Testis (tissue), 2 donors: ENCODE measurements at regions not wholly inside any gene's neighbourhood (a gene's known extent, or its start where the extent isn't known, plus 50 kb on each side); places are given as distances from the start of the nearest gene placed in this dataset.
"Not testable (repeated sequence)": the region's sequence is repeated elsewhere in the genome, so short reads cannot be mapped to it uniquely, and the experiment has no call there.

Source experiments
- DNase-seq: peaks from one replicate; pipeline ENCODE4 v3.0.0-alpha.2; 2019
- H3K27ac ChIP-seq, 2 donors: fragments of 200-600 bp; sonication (generic); one replicate each; pipeline ENCODE4 v1.5.1; 2019
- H3K27me3 ChIP-seq: fragments of 200-600 bp; sonication (generic); one replicate; pipeline ENCODE4 v1.5.1; 2019
- H3K36me3 ChIP-seq: fragments of 200-600 bp; sonication (generic); one replicate; pipeline ENCODE4 v1.5.1; 2017; ENCODE audit warnings: low read depth; ENCODE audit errors: missing control alignments
- H3K4me1 ChIP-seq: fragments of 200-600 bp; sonication (generic); one replicate; pipeline ENCODE4 v1.5.1; 2019
- H3K4me3 ChIP-seq, 2 donors: fragments of 200-600 bp; sonication (generic); one replicate each; pipeline ENCODE4 v1.5.1; 2017 to 2019
- H3K9me3 ChIP-seq: fragments of 200-600 bp; sonication (generic); one replicate; pipeline ENCODE4 v1.5.1; 2017
- POLR2A ChIP-seq: fragments of 450-650 bp; IDR thresholded peaks from one replicate; pipeline ENCODE4 v1.6.1; 2017; ENCODE audit warnings: antibody characterized with exemption, mild to moderate bottlenecking, moderate library complexity
- WGBS, 2 donors: methylation state at CpG; one replicate each; pipeline ENCODE4 v1.1.5; 2018; 5-methylcytosine and 5-hydroxymethylcytosine counted together
- intact Hi-C: fragments of 100-400 bp; cut with DNase I; formaldehyde crosslinking; loops from one replicate; pipeline ENCODE4 v1.15.1; 2023; ENCODE audit warnings: low total_unique reads
- TF ChIP-seq, protein P1 (sequence below), 3 experiments: fragments of 450-650 bp in 2 of 3; fragments of 200-600 bp in 1 of 3; sonication (generic) in 1 of 3; IDR thresholded peaks; one replicate each; pipeline ENCODE4 v1.5.1; 2016 to 2019; ENCODE audit warnings: antibody characterized with exemption in 3 of 3, mild to moderate bottlenecking in 2 of 3, moderate library complexity in 1 of 3

DNA sequence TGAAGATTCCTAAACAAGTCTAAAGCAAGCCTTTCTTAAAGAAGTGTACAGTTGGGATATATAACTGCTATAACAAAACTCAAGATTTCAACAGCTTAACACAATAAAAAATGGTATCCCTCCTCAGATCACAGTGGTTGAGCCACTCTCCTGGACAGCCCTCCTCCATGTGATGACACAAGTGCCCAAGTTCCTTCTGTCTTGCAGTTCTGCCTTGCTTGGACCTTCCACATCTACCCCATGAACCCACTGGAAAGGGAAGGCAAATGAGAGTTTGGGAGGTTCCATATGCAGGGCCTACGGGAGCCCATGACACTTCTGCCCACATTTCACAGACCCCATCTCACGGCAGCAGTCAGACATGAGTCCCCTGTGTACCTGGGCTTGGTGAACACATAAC, 659.2 kb downstream of the UQCRFS1 start:
- DNase-seq, result no peak
- 85 to 90% methylated on average over 2 of the region's 2 CpGs for WGBS, 2 donors
- no peaks in the 10 kb centered on the region for H3K9me3 ChIP-seq

DNA sequence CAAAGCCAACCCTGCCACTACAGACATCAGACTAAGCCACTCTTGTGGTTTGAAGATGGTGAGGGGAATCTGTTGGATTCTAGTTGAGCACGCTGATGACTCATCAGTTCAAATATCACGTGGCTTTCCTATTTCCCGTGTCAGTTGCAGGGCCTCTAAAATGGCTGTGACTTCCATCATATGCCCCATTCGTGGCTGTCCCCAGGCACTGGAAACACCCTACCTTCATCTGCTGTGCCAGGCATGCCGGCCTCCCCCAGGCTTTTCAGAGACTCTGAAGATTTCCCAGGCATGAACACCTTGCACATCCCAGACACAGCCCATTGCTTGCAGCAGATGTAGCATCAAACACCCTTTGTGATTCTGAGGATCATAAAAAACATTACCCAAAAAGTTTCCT, 659.9 kb downstream of the UQCRFS1 start:
- Histone ChIP-seq H3K27me3 (no peaks in the 10 kb centered on the region), H3K27ac (no peak overlapping the region), H3K36me3 (no peaks in the 10 kb centered on the region), H3K4me1 (no peaks in the 10 kb centered on the region), H3K4me3 (no peak overlapping the region), H3K9me3 (no peaks in the 10 kb centered on the region)
- intact Hi-C loops, result no loop called here
- DNase-seq, result no peak
- WGBS, 2 donors, result 80 to 83% methylated on average over 5 of the region's 5 CpGs
- TF ChIP-seq, protein P1, sequence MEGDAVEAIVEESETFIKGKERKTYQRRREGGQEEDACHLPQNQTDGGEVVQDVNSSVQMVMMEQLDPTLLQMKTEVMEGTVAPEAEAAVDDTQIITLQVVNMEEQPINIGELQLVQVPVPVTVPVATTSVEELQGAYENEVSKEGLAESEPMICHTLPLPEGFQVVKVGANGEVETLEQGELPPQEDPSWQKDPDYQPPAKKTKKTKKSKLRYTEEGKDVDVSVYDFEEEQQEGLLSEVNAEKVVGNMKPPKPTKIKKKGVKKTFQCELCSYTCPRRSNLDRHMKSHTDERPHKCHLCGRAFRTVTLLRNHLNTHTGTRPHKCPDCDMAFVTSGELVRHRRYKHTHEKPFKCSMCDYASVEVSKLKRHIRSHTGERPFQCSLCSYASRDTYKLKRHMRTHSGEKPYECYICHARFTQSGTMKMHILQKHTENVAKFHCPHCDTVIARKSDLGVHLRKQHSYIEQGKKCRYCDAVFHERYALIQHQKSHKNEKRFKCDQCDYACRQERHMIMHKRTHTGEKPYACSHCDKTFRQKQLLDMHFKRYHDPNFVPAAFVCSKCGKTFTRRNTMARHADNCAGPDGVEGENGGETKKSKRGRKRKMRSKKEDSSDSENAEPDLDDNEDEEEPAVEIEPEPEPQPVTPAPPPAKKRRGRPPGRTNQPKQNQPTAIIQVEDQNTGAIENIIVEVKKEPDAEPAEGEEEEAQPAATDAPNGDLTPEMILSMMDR (IDR thresholded peaks at IDR 0.05), result no peak
- no peak for TF ChIP-seq POLR2A

More for the DNA sequence above, 659.2 kb downstream of the UQCRFS1 start:
- Histone ChIP-seq H3K36me3 (no peaks in the 10 kb centered on the region), H3K4me3 (no peak overlapping the region), H3K27ac (no peak overlapping the region), H3K27me3 (no peaks in the 10 kb centered on the region), H3K4me1 (no peaks in the 10 kb centered on the region)
- intact Hi-C loops, result no loop called here
- TF ChIP-seq POLR2A, result no peak
- TF ChIP-seq, protein P1 (IDR thresholded peaks at IDR 0.05), result no peak

DNA sequence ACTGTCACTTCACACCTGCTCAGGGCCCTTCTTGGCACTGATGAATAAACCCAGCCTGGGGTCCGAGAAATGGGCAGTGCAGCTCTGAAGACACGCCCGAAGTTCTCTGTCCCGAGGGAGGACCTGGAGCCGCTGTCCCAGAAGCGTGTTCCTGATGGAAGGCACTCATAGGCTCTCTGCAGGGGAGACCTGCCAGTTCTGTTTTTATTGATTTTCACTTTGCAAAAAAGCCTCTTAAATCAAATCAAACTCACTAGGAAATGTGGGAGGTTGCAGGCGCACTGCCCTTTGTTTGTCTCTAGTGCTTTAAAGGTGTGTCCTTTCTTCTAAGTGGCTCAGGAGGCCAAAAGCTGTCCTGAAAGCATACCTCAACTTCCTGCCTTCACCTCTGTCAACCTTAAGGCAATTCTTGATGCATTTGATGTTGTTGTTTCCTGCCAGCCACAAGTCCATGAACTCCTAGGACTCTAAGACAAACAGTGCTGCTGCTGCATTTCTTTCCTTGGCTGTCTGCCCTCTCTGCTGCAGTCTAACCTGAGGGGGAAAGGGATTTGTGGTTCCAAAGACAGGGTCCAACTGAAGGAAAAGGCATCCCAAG, 663.2 kb downstream of the UQCRFS1 start:
- intact Hi-C loops, result no loop called here
- DNase-seq, result no peak
- TF ChIP-seq, protein P1 (IDR thresholded peaks at IDR 0.05), result no peak
- no peak for TF ChIP-seq POLR2A
- H3K4me3 ChIP-seq, result no peak overlapping the region
- no peaks in the 10 kb centered on the region for H3K4me1 ChIP-seq
- H3K36me3 ChIP-seq, result no peaks in the 10 kb centered on the region
- WGBS, 2 donors, result 50 to 77% methylated on average over 2 to 7 of the region's 7 CpGs
- H3K27ac ChIP-seq, result no peak overlapping the region
- no peaks in the 10 kb centered on the region for H3K9me3 ChIP-seq
- H3K27me3 ChIP-seq, result no peaks in the 10 kb centered on the region

DNA sequence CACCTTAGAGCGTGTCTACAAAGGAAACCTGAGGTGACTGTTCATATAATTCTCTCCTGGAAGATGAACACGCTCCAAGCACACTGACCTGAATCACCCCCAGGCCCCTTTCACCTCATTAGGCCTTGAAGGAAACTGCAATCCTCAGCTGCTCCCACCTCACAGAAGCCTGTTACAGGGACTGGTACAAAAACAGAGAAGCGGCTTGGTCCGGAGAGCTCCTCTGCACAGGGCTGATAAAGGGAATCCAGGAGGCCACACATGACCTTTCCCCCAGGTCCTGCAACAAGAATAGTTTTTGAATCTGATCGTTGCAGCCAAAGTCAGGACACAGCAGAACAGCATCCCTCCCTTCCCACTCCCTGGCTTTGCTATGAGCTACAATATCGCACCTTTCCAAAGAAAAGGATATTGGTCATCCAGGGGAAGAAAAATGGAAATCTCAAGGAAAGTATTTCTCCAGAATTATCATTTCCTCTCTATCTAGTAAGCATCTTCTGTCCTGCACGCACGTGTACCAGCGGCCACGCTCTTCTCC, 666.7 kb downstream of the UQCRFS1 start:
- DNase-seq, result no peak
- no peaks in the 10 kb centered on the region for H3K27me3 ChIP-seq
- WGBS, 2 donors, result 78 to 86% methylated on average over 9 to 10 of the region's 10 CpGs
- intact Hi-C loops, result no loop called here
- H3K4me3 ChIP-seq, result no peak overlapping the region
- TF ChIP-seq POLR2A, result no peak
- TF ChIP-seq, protein P1 (IDR thresholded peaks at IDR 0.05), result no peak
- no peaks in the 10 kb centered on the region for H3K9me3 ChIP-seq
- no peaks in the 10 kb centered on the region for H3K4me1 ChIP-seq
- H3K36me3 ChIP-seq, result no peaks in the 10 kb centered on the region
- no peak overlapping the region for H3K27ac ChIP-seq

DNA sequence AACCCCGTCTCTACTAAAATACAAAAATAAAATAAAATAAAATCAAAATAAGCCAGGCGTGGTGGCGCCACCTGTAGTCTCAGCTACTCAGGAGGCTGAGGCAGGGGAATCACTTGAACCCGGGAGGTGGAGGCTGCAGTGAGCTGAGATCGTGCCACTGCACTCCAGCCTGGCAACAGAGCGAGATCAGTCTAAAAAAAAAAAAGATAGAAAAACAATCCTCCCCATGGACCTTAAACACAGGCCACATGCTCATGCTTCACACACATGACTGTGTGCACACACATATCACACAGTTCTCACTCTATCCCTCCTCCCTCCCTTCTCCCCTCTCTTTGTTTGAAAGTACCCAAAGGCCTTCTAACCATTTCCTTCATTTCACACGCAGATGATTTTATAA, 667.6 kb downstream of the UQCRFS1 start:
- H3K4me1 ChIP-seq, H3K27me3 ChIP-seq, DNase-seq, H3K27ac ChIP-seq, H3K9me3 ChIP-seq, H3K4me3 ChIP-seq, intact Hi-C loops, H3K36me3 ChIP-seq: not testable (repeated sequence)
- 85 to 94% methylated on average over 7 of the region's 7 CpGs for WGBS, 2 donors
